NCI-H1436 treated with DMSO at 0.1 percent for 48 hours (cell line): ENCODE measurements at regions not wholly inside any gene's neighbourhood (a gene's known extent, or its start where the extent isn't known, plus 50 kb on each side); places are given as distances from the start of the nearest gene placed in this dataset.

Source experiments
- DNase-seq: peaks from one replicate; lab custom pipeline; 2025; lab: John Stamatoyannopoulos, UW

GRCh38 chr10:33412653-33413361 lies 78.3 kb upstream of the NRP1 start:
- DNase-seq = no peak

GRCh38 chr10:33412241-33412640 lies 77.8 kb upstream of the NRP1 start:
- no peak for DNase-seq

GRCh38 chr10:33410860-33411234 lies 76.4 kb upstream of the NRP1 start:
- DNase-seq = no peak

- no peak for DNase-seq
Measured at GRCh38 chr10:33410096-33410859, 75.8 kb upstream of the NRP1 start.

- no peak for DNase-seq
Measured at GRCh38 chr10:33406596-33406995, 72.1 kb upstream of the NRP1 start.

GRCh38 chr10:33402220-33403073 lies 68.0 kb upstream of the NRP1 start:
- no peak for DNase-seq

GRCh38 chr10:33401300-33401699 lies 66.8 kb upstream of the NRP1 start:
- DNase-seq = no peak

GRCh38 chr10:33398796-33399195 lies 64.3 kb upstream of the NRP1 start:
- DNase-seq = no peak

- no peak for DNase-seq
Measured at GRCh38 chr10:33396938-33397337, 62.5 kb upstream of the NRP1 start.

- DNase-seq = no peak
Measured at GRCh38 chr10:33396279-33396678, 61.8 kb upstream of the NRP1 start.

- DNase-seq = no peak
Measured at GRCh38 chr10:33395201-33395600, 60.7 kb upstream of the NRP1 start.

- no peak for DNase-seq
Measured at GRCh38 chr10:33392706-33393105, 58.2 kb upstream of the NRP1 start.

GRCh38 chr10:33391611-33392465 lies 57.4 kb upstream of the NRP1 start:
- DNase-seq = no peak

- no peak for DNase-seq
Measured at GRCh38 chr10:33390046-33390445, 55.6 kb upstream of the NRP1 start.

GRCh38 chr10:33388785-33389184 lies 54.3 kb upstream of the NRP1 start:
- DNase-seq = no peak

GRCh38 chr10:33388382-33388781 lies 53.9 kb upstream of the NRP1 start:
- no peak for DNase-seq

- DNase-seq = no peak
Measured at GRCh38 chr10:33387720-33388119, 53.3 kb upstream of the NRP1 start.

GRCh38 chr10:33386926-33387325 lies 52.5 kb upstream of the NRP1 start:
- DNase-seq = no peak

GRCh38 chr10:33385686-33386085 lies 51.2 kb upstream of the NRP1 start:
- DNase-seq = no peak

GRCh38 chr10:33385015-33385414 lies 50.5 kb upstream of the NRP1 start:
- no peak for DNase-seq
